Caco-2 (cell line): ENCODE measurements at regions not wholly inside any gene's neighbourhood (a gene's known extent, or its start where the extent isn't known, plus 50 kb on each side); places are given as distances from the start of the nearest gene placed in this dataset.

ENCODE experiments used
- BruUV-seq: library from RNA; stranded (reverse); fragments of 400-500 nt; replicated peaks from 2 replicates; lab custom pipeline; 2021; lab: Mats Ljungman, UMichigan
- CTCF ChIA-PET: fragments of 300-600 bp; sonication (Branson Sonifier 250); formaldehyde crosslinking; loops from one replicate; lab custom pipeline; 2022; ENCODE audit warnings: antibody characterized with exemption; lab: Charles Lee
- POLR2A ChIA-PET: fragments of 300-600 bp; sonication (Branson Sonifier 250); formaldehyde crosslinking; loops from one replicate; lab custom pipeline; 2022; ENCODE audit warnings: antibody characterized with exemption; lab: Charles Lee
- DNase-seq, 2 experiments: peaks; one replicate each; pipeline versions ENCODE4 v3.0.0 to v3.0.0-alpha.2; 2020 to 2022
- H3K27me3 ChIP-seq: replicated peaks from 2 replicates; pipeline ENCODE4 v1.6.0; 2011; ENCODE audit warnings: low read length; ENCODE audit not compliant: control insufficient read depth, insufficient read depth
- H3K36me3 ChIP-seq: 2 replicates; pipeline ENCODE4 v1.5.1; 2011; ENCODE audit warnings: low read length; ENCODE audit not compliant: control insufficient read depth, insufficient read depth
- H3K4me1 ChIP-seq: fragments of 250-450 bp; sonication (Bioruptor Pico); 2 replicates; pipeline ENCODE4 v1.5.1; 2020; ENCODE audit warnings: mild to moderate bottlenecking
- H3K4me3 ChIP-seq: 2 replicates; pipeline ENCODE4 v1.5.1; 2011; ENCODE audit warnings: low read depth, mild to moderate bottlenecking, control low read depth, low read length
- H3K9me3 ChIP-seq: fragments of 250-450 bp; sonication (Bioruptor Pico); 2 replicates; pipeline ENCODE4 v1.5.1; 2020; ENCODE audit warnings: mild to moderate bottlenecking, moderate library complexity
- H3K27ac Mint-ChIP-seq: one replicate; pipeline ENCODE4 v1.8.0; 2022; ENCODE audit warnings: mixed read lengths; ENCODE audit not compliant: unreplicated experiment
- H3K27me3 Mint-ChIP-seq: one replicate; pipeline ENCODE4 v1.8.0; 2022; ENCODE audit warnings: mixed read lengths; ENCODE audit not compliant: insufficient read depth, unreplicated experiment
- H3K36me3 Mint-ChIP-seq: one replicate; pipeline ENCODE4 v1.8.0; 2022; ENCODE audit warnings: mild to moderate bottlenecking, mixed read lengths; ENCODE audit not compliant: insufficient read depth, unreplicated experiment
- H3K4me1 Mint-ChIP-seq: one replicate; pipeline ENCODE4 v1.8.0; 2022; ENCODE audit warnings: low read depth, mixed read lengths; ENCODE audit not compliant: unreplicated experiment
- H3K4me3 Mint-ChIP-seq: one replicate; pipeline ENCODE4 v1.8.0; 2022; ENCODE audit warnings: mild to moderate bottlenecking, moderate library complexity, mixed read lengths; ENCODE audit not compliant: unreplicated experiment
- H3K9me3 Mint-ChIP-seq: one replicate; pipeline ENCODE4 v1.8.0; 2022; ENCODE audit warnings: mixed read lengths; ENCODE audit not compliant: unreplicated experiment
- intact Hi-C: fragments of 100-400 bp; cut with micrococcal nuclease; formaldehyde crosslinking; loops from one replicate; pipeline ENCODE4 v1.10.0; 2022; ENCODE audit not compliant: unreplicated experiment
- TF ChIP-seq, protein P1 (sequence below), 2 experiments: fragments of 200-600 bp in 1 of 2; IDR thresholded peaks; 1 replicate in 1 of 2; 2 replicates in 1 of 2; pipeline versions ENCODE4 v1.5.1 to v1.8.0; 2011 to 2022; ENCODE audit warnings: antibody characterized with exemption in 1 of 2, control low read depth in 1 of 2, inconsistent platforms in 1 of 2, low read depth in 1 of 2, low read length in 1 of 2, mild to moderate bottlenecking in 1 of 2, moderate library complexity in 1 of 2; ENCODE audit not compliant: insufficient read depth in 1 of 2, severe bottlenecking in 1 of 2, unreplicated experiment in 1 of 2

GRCh38 chr6:81608776-81609175, 143.7 kb downstream of the TENT5A start:
- Mint-ChIP-seq H3K4me1 (peaks cover 5% of the 10 kb centered on the region), H3K4me3 (no peak overlapping the region), H3K27ac (no peak overlapping the region), H3K36me3 (no peaks in the 10 kb centered on the region), H3K27me3 (no peaks in the 10 kb centered on the region), H3K9me3 (no peaks in the 10 kb centered on the region)
- Histone ChIP-seq H3K27me3 (no peaks in the 10 kb centered on the region), H3K9me3 (no peaks in the 10 kb centered on the region), H3K4me3 (no peak overlapping the region), H3K4me1 (peaks cover 7% of the 10 kb centered on the region), H3K36me3 (no peaks in the 10 kb centered on the region)
- CTCF ChIA-PET: no interaction called here
- no peak for DNase-seq
- TF ChIP-seq, protein P1, sequence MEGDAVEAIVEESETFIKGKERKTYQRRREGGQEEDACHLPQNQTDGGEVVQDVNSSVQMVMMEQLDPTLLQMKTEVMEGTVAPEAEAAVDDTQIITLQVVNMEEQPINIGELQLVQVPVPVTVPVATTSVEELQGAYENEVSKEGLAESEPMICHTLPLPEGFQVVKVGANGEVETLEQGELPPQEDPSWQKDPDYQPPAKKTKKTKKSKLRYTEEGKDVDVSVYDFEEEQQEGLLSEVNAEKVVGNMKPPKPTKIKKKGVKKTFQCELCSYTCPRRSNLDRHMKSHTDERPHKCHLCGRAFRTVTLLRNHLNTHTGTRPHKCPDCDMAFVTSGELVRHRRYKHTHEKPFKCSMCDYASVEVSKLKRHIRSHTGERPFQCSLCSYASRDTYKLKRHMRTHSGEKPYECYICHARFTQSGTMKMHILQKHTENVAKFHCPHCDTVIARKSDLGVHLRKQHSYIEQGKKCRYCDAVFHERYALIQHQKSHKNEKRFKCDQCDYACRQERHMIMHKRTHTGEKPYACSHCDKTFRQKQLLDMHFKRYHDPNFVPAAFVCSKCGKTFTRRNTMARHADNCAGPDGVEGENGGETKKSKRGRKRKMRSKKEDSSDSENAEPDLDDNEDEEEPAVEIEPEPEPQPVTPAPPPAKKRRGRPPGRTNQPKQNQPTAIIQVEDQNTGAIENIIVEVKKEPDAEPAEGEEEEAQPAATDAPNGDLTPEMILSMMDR (IDR thresholded peaks at IDR 0.05; ENCODE audit: insufficient read depth in 1 of 2, low read depth in 1 of 2, low read length in 1 of 2, severe bottlenecking in 1 of 2, unreplicated experiment in 1 of 2): no peak
- POLR2A ChIA-PET: no interaction called here
- intact Hi-C loops: no loop called here
- BruUV-seq: no TSS peak

GRCh38 chr6:81606965-81607381, 145.5 kb downstream of the TENT5A start:
- Mint-ChIP-seq H3K27me3 (no peaks in the 10 kb centered on the region), H3K9me3 (no peaks in the 10 kb centered on the region), H3K27ac (no peak overlapping the region), H3K36me3 (no peaks in the 10 kb centered on the region), H3K4me3 (no peak overlapping the region), H3K4me1 (no peaks in the 10 kb centered on the region)
- Histone ChIP-seq H3K4me3 (no peak overlapping the region), H3K4me1 (no peaks in the 10 kb centered on the region), H3K36me3 (no peaks in the 10 kb centered on the region), H3K9me3 (no peaks in the 10 kb centered on the region), H3K27me3 (no peaks in the 10 kb centered on the region)
- BruUV-seq: no TSS peak
- DNase-seq: no peak
- intact Hi-C loops: no loop called here
- ChIA-PET CTCF (no interaction called here), POLR2A (no interaction called here)
- TF ChIP-seq, protein P1 (IDR thresholded peaks at IDR 0.05; ENCODE audit: insufficient read depth in 1 of 2, low read depth in 1 of 2, low read length in 1 of 2, severe bottlenecking in 1 of 2, unreplicated experiment in 1 of 2): no peak

DNA sequence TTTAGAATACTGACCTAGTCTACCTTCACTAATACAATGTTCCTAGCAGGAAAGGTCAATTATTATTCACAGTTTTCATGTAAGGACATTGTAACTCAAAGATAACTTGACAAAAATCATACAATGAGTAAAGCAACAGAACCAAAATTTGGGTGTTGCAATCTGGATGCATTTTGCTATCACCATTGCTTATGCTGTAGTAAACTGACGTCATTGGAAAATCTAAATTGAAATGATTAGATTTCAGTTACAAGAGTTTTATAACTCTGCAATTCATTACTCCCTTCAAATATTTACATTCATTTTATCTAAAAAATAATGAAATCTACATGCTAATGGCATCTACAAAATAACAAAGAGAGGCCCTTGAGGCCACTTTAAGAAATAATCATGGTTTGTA, 147.0 kb downstream of the TENT5A start:
- Mint-ChIP-seq H3K4me1 (no peaks in the 10 kb centered on the region), H3K9me3 (no peaks in the 10 kb centered on the region), H3K27me3 (no peaks in the 10 kb centered on the region), H3K36me3 (no peaks in the 10 kb centered on the region), H3K27ac (no peak overlapping the region), H3K4me3 (no peak overlapping the region)
- TF ChIP-seq, protein P1 (IDR thresholded peaks at IDR 0.05; ENCODE audit: insufficient read depth in 1 of 2, low read depth in 1 of 2, low read length in 1 of 2, severe bottlenecking in 1 of 2, unreplicated experiment in 1 of 2): no peak
- POLR2A ChIA-PET: no interaction called here
- no peaks in the 10 kb centered on the region; the same call in 1 of the 2 replicates for H3K9me3 ChIP-seq
- intact Hi-C loops: no loop called here
- DNase-seq: no peak
- no peaks in the 10 kb centered on the region for H3K27me3 ChIP-seq
- BruUV-seq: no TSS peak
- CTCF ChIA-PET: no interaction called here
- no peaks in the 10 kb centered on the region for H3K4me1 ChIP-seq
- no peaks in the 10 kb centered on the region for H3K36me3 ChIP-seq
- no peak overlapping the region for H3K4me3 ChIP-seq
